D721Med (cell line): ENCODE measurements at regions not wholly inside any gene's neighbourhood (a gene's known extent, or its start where the extent isn't known, plus 50 kb on each side); places are given as distances from the start of the nearest gene placed in this dataset.

Experiments used
- DNase-seq: peaks from one replicate; pipeline ENCODE4 v3.0.0; 2011; ENCODE audit warnings: low spot score; ENCODE audit not compliant: insufficient read length
- FAIRE-seq: peaks from 2 replicates; lab custom pipeline; 2011; peaks lifted over from hg19 to GRCh38; lab: Jason Lieb, UNC
- CTCF ChIP-seq: IDR thresholded peaks from 2 replicates; pipeline ENCODE4 v1.5.1; 2012; ENCODE audit warnings: mild to moderate bottlenecking, control low read depth; ENCODE audit not compliant: insufficient read depth; ENCODE audit errors: missing control alignments

- no peak for FAIRE-seq
- no peak for TF ChIP-seq CTCF
- DNase-seq: no peak
These were observed 100.8 kb upstream of the TBCA start for GRCh38 chr5:77876862-77877502.

GRCh38 chr5:77876316-77876715 is 100.2 kb upstream of the TBCA start:
- FAIRE-seq: no peak
- TF ChIP-seq CTCF: no peak

GRCh38 chr5:77874691-77875090 is 98.6 kb upstream of the TBCA start:
- TF ChIP-seq CTCF: no peak
- FAIRE-seq (no peak), DNase-seq (no peak)

More at GRCh38 chr5:77876316-77876715, 100.2 kb upstream of the TBCA start:
- no peak for DNase-seq

- no peak for DNase-seq
- TF ChIP-seq CTCF: no peak
- FAIRE-seq: no peak
These were observed 97.1 kb upstream of the TBCA start for GRCh38 chr5:77873239-77873638.

GRCh38 chr5:77871946-77872345 is 95.8 kb upstream of the TBCA start:
- TF ChIP-seq CTCF: no peak
- DNase-seq: no peak
- FAIRE-seq: no peak

GRCh38 chr5:77871016-77871415 is 94.9 kb upstream of the TBCA start:
- FAIRE-seq (no peak), DNase-seq (no peak)
- no peak for TF ChIP-seq CTCF

- no peak for DNase-seq
- TF ChIP-seq CTCF: no peak
- no peak for FAIRE-seq
These were observed 93.1 kb upstream of the TBCA start for GRCh38 chr5:77869116-77869798.
